Gastrocnemius medialis (tissue), 4 donors: ENCODE measurements at regions not wholly inside any gene's neighbourhood (a gene's known extent, or its start where the extent isn't known, plus 50 kb on each side); places are given as distances from the start of the nearest gene placed in this dataset.
"Not testable (repeated sequence)": the region's sequence is repeated elsewhere in the genome, so short reads cannot be mapped to it uniquely, and the experiment has no call there.

Source experiments
- ATAC-seq, 2 donors: fragments of 150-250 bp; one replicate each; pipeline ENCODE4 v1.9.1; 2016
- DNase-seq, 2 donors: peaks; one replicate each; pipeline ENCODE4 v3.0.0-alpha.2; 2019
- H3K27ac ChIP-seq, 4 donors: fragments of 200-600 bp; sonication (generic); 1 replicate in 1 of 4; 2 replicates in 3 of 4; pipeline ENCODE4 v1.5.1; 2016 to 2018; ENCODE audit warnings: mild to moderate bottlenecking in 2 of 4, moderate library complexity in 1 of 4
- H3K27me3 ChIP-seq, 3 donors: fragments of 200-600 bp; sonication (generic) in 2 of 3; 1 replicate in 1 of 3; 2 replicates in 2 of 3; pipeline versions ENCODE4 v1.5.1 to v1.6.0; 2016 to 2019; ENCODE audit warnings: mild to moderate bottlenecking in 1 of 3, moderate library complexity in 1 of 3
- H3K36me3 ChIP-seq, 2 donors: fragments of 200-600 bp; sonication (generic) in 1 of 2; one replicate each; pipeline ENCODE4 v1.5.1; 2017 to 2018
- H3K4me1 ChIP-seq, 2 donors: fragments of 200-600 bp; sonication (generic) in 1 of 2; one replicate each; pipeline ENCODE4 v1.5.1; 2016 to 2017; ENCODE audit warnings: mild to moderate bottlenecking in 2 of 2
- H3K4me3 ChIP-seq, 4 donors: fragments of 200-600 bp; sonication (generic) in 3 of 4; 1 replicate in 1 of 4; 2 replicates in 3 of 4; pipeline ENCODE4 v1.5.1; 2016 to 2019; ENCODE audit warnings: mild to moderate bottlenecking in 2 of 4
- H3K9me3 ChIP-seq, 3 donors: fragments of 200-600 bp; sonication (generic) in 2 of 3; 1 replicate in 1 of 3; 2 replicates in 2 of 3; pipeline ENCODE4 v1.5.1; 2016 to 2019
- CTCF ChIP-seq, 5 experiments: fragments of 450-650 bp in 3 of 5; fragments of 200-600 bp in 2 of 5; sonication (generic) in 2 of 5; IDR thresholded peaks in 4 of 5; conservative IDR thresholded peaks in 1 of 5; 1 replicate in 4 of 5; 2 replicates in 1 of 5; pipeline ENCODE4 v1.5.1; 2016 to 2019; ENCODE audit warnings: antibody characterized with exemption in 5 of 5, mild to moderate bottlenecking in 3 of 5, moderate library complexity in 3 of 5
- POLR2A ChIP-seq, 2 donors: fragments of 450-650 bp; IDR thresholded peaks; one replicate each; pipeline ENCODE4 v1.6.1; 2017; ENCODE audit warnings: antibody characterized with exemption in 2 of 2, mild to moderate bottlenecking in 2 of 2, moderate library complexity in 2 of 2
- in situ Hi-C, 4 donors: fragments of 200-750 bp; cut with MboI; loops; one replicate each; pipeline versions ENCODE4 v1.15.0 to v1.8.0; 2017; ENCODE audit warnings: low sequenced_read_pairs in 4 of 4
- intact Hi-C: fragments of 100-400 bp; cut with DNase I; formaldehyde crosslinking; loops from one replicate; pipeline ENCODE4 v1.15.1; 2023; ENCODE audit warnings: low total_unique reads

DNA sequence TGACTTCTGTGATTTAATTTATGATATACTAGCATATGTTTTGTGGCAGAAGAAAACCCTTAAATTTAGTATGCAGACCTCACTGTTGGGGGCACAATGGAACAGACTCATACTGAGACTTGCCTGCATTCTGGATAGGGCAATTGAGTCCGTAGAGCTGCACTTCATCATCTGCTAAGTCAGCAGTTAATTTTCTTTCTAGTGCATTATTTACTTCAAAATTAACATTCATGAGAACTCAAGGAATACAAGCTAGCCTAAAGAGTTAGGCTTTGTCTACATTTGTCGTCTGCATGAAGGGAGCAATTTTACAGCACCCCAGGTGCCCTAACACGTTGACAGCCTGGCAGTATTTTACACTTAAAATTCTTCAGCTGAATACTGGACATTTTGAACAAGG is 345.5 kb downstream of the CHL1 start:
- intact Hi-C loops = no loop called here
- H3K36me3 ChIP-seq = no peaks in the 10 kb centered on the region
- ATAC-seq = no peak

DNA sequence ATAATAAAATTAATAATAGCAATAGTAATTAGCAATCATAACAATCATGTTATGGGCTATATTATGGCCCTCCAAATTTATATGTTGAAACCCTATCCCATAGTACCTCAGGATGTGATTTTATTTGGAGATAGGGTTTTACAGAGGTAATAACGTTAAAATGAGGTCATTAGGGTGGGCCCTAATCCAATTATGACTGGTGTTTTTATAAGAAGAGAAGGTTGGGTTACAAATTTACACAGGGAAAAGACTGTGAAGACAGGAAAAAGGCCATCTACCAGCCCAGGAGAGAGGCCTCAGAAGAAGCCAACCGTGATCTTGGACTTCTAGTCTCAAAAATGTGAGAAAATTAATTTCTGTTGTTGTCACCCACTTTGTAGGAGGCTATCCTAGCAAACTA is 353.1 kb downstream of the CHL1 start:
- Histone ChIP-seq H3K27me3 (no peaks in the 10 kb centered on the region), H3K27ac (no peak overlapping the region), H3K4me1 (peaks cover 3 to 11% of the 10 kb centered on the region in 2 donors), H3K9me3 (no peaks in the 10 kb centered on the region), H3K36me3 (no peaks in the 10 kb centered on the region), H3K4me3 (no peak overlapping the region)
- in situ Hi-C loops (no loop called here), intact Hi-C loops (no loop called here)
- TF ChIP-seq POLR2A (IDR thresholded peaks at IDR 0.05) (no peak), CTCF (IDR thresholded peaks at IDR 0.05 in 4 of 5, conservative IDR thresholded peaks at IDR 0.05 in 1 of 5) (no peak)
- DNase-seq (no peak), ATAC-seq (no peak)

More for the DNA sequence above, 345.5 kb downstream of the CHL1 start:
- TF ChIP-seq POLR2A (IDR thresholded peaks at IDR 0.05) = no peak
- no peak for TF ChIP-seq CTCF (IDR thresholded peaks at IDR 0.05 in 4 of 5, conservative IDR thresholded peaks at IDR 0.05 in 1 of 5)
- no peak for DNase-seq
- in situ Hi-C loops = no loop called here
- no peaks in the 10 kb centered on the region for H3K27me3 ChIP-seq
- H3K4me1 ChIP-seq = peaks cover 3 to 11% of the 10 kb centered on the region in 2 donors
- H3K27ac ChIP-seq = no peak overlapping the region
- no peak overlapping the region for H3K4me3 ChIP-seq
- no peaks in the 10 kb centered on the region for H3K9me3 ChIP-seq

- DNase-seq (no peak), ATAC-seq (no peak)
- H3K27me3 ChIP-seq = no peaks in the 10 kb centered on the region
- no peaks in the 10 kb centered on the region for H3K9me3 ChIP-seq
- intact Hi-C loops (no loop called here), in situ Hi-C loops (no loop called here)
- TF ChIP-seq POLR2A (IDR thresholded peaks at IDR 0.05) (no peak), CTCF (IDR thresholded peaks at IDR 0.05 in 4 of 5, conservative IDR thresholded peaks at IDR 0.05 in 1 of 5) (no peak)
- H3K4me3 ChIP-seq = no peak overlapping the region
- H3K36me3 ChIP-seq = no peaks in the 10 kb centered on the region
- peaks cover 3 to 7% of the 10 kb centered on the region in 2 donors for H3K4me1 ChIP-seq
- H3K27ac ChIP-seq = no peak overlapping the region
These were observed 353.9 kb downstream of the CHL1 start for GRCh38 chr3:550471-550870.

GRCh38 chr3:557972-558371 is 361.4 kb downstream of the CHL1 start:
- Histone ChIP-seq H3K27ac (no peak overlapping the region), H3K4me3 (no peak overlapping the region), H3K4me1 (no peaks in the 10 kb centered on the region), H3K9me3 (no peaks in the 10 kb centered on the region), H3K36me3 (no peaks in the 10 kb centered on the region), H3K27me3 (no peaks in the 10 kb centered on the region)
- ATAC-seq (no peak), DNase-seq (no peak)
- no peak for TF ChIP-seq CTCF (IDR thresholded peaks at IDR 0.05 in 4 of 5, conservative IDR thresholded peaks at IDR 0.05 in 1 of 5)
- TF ChIP-seq POLR2A (IDR thresholded peaks at IDR 0.05) = no peak
- in situ Hi-C loops = no loop called here
- intact Hi-C loops = no loop called here

- H3K4me3 ChIP-seq = no peak overlapping the region
- in situ Hi-C loops = no loop called here
- DNase-seq = no peak
These were observed 371.1 kb downstream of the CHL1 start for GRCh38 chr3:567488-568185.

DNA sequence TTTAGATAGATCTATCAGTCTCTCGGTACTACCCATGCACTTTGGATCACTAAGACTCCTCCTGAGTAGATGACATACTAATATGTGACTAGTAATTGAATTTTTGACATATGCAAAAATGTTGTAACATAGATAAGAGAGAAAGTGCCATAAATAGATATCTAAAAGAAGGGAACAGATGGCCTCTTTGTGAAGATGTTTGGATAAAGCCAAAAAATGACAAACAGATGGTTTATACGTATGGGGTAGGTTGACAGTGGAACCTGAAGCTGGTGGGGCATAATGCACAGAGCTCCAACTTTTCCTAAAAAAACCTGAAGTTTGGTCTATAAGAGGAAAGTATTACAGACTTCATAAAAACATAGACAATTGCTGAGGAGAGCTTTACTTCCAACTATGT is 383.0 kb downstream of the CHL1 start:
- H3K27ac ChIP-seq, H3K36me3 ChIP-seq, H3K4me3 ChIP-seq, DNase-seq, H3K9me3 ChIP-seq, ATAC-seq, H3K4me1 ChIP-seq, H3K27me3 ChIP-seq, intact Hi-C loops, in situ Hi-C loops: not testable (repeated sequence)

More at GRCh38 chr3:567488-568185, 371.1 kb downstream of the CHL1 start:
- Histone ChIP-seq H3K27ac (no peak overlapping the region), H3K36me3 (no peaks in the 10 kb centered on the region), H3K27me3 (no peaks in the 10 kb centered on the region), H3K9me3 (no peaks in the 10 kb centered on the region), H3K4me1 (no peaks in the 10 kb centered on the region)
- intact Hi-C loops = no loop called here
- no peak for TF ChIP-seq POLR2A (IDR thresholded peaks at IDR 0.05)
- TF ChIP-seq CTCF (IDR thresholded peaks at IDR 0.05 in 4 of 5, conservative IDR thresholded peaks at IDR 0.05 in 1 of 5) = no peak
- ATAC-seq = no peak

GRCh38 chr3:589066-589465 is 392.5 kb downstream of the CHL1 start:
- ATAC-seq, H3K27me3 ChIP-seq, H3K36me3 ChIP-seq, H3K9me3 ChIP-seq, H3K4me3 ChIP-seq, intact Hi-C loops, H3K4me1 ChIP-seq, in situ Hi-C loops, H3K27ac ChIP-seq, DNase-seq: not testable (repeated sequence)
